ENCODE measurements at regions not wholly inside any gene's neighbourhood (a gene's known extent, or its start where the extent isn't known, plus 50 kb on each side); places are given as distances from the start of the nearest gene placed in this dataset.

GRCh38 chr7:32676249-32676941 is 181.1 kb downstream of the AVL9 start:
- TF ChIP-seq CTCF (IDR thresholded peaks at IDR 0.05) (no peak), POLR2A (IDR thresholded peaks at IDR 0.05) (no peak), EP300 (IDR thresholded peaks at IDR 0.05) (no peak), POLR2AphosphoS5 (IDR thresholded peaks at IDR 0.05) (no peak)

All from gastroesophageal sphincter (tissue), 3 donors.